Hepatocyte (in vitro differentiated cells): ENCODE measurements at regions not wholly inside any gene's neighbourhood (a gene's known extent, or its start where the extent isn't known, plus 50 kb on each side); places are given as distances from the start of the nearest gene placed in this dataset.

Experiments
- CTCF ChIP-seq: fragments of 200-600 bp; sonication (generic); IDR thresholded peaks from 2 replicates; pipeline ENCODE4 v1.5.1; 2016; ENCODE audit warnings: antibody characterized with exemption, mild to moderate bottlenecking; ENCODE audit not compliant: poor library complexity
- EZH2phosphoT487 ChIP-seq: fragments of 200-600 bp; sonication (generic); IDR thresholded peaks from one replicate; pipeline ENCODE4 v1.6.1; 2018; ENCODE audit warnings: antibody characterized with exemption, mild to moderate bottlenecking, low read depth, moderate library complexity; ENCODE audit not compliant: unreplicated experiment, severe bottlenecking

DNA sequence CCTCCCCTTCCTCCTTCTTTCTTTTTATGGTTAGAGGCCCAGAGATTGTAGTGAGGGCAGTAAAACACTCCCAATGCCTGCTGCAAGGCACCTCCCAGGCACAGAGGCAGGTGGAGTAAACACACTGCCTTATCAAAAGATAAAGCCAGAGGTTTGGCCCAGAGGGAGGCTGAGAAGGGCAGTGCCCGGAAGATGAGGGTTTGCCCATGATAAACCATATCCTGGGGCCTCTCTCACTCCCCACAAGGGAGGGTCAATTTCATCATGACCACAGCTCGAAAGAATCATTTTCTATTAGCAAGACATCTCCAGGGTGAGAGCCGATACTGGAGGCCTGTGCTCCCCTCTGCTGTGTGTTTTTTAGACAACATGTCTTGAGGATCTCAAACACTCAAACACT lies 98.5 kb upstream of the FAM9C start:
- peak; percentile 8 for TF ChIP-seq CTCF
- no peak for TF ChIP-seq EZH2phosphoT487
